GM12878 (cell line): ENCODE measurements at regions not wholly inside any gene's neighbourhood (a gene's known extent, or its start where the extent isn't known, plus 50 kb on each side); places are given as distances from the start of the nearest gene placed in this dataset.

ENCODE experiments used
- ATAC-seq: fragments of 200-7000 bp; cut with Tn5 transposase; 3 replicates; pipeline ENCODE4 v1.9.1; 2020; ENCODE audit warnings: mild to moderate bottlenecking, moderate library complexity
- BruUV-seq: library from RNA; stranded (reverse); fragments of 400-500 nt; replicated peaks from 2 replicates; lab custom pipeline; 2021; lab: Mats Ljungman, UMichigan
- CTCF ChIA-PET: fragments of 300-600 bp; sonication (Branson Sonifier 250); formaldehyde crosslinking; extraction: SDS; loops from one replicate; lab custom pipeline; 2021; ENCODE audit warnings: inconsistent platforms; lab: Yijun Ruan, JAX
- POLR2A ChIA-PET: fragments of 350-600 bp; formaldehyde crosslinking; extraction: SDS; loops from one replicate; lab custom pipeline; 2021; ENCODE audit warnings: inconsistent platforms; lab: Charles Lee
- RAD21 ChIA-PET: fragments of 300-600 bp; sonication (Branson Sonifier 250); formaldehyde crosslinking; loops from one replicate; lab custom pipeline; 2023; ENCODE audit warnings: antibody characterized with exemption; ENCODE audit not compliant: unreplicated experiment; lab: Charles Lee
- SMC1A ChIA-PET: fragments of 300-600 bp; sonication (Branson Sonifier 250); formaldehyde crosslinking; loops from one replicate; lab custom pipeline; 2023; ENCODE audit not compliant: unreplicated experiment, uncharacterized antibody; lab: Charles Lee
- DNase-seq: peaks from one replicate; pipeline ENCODE4 v3.0.0-alpha.2; 2011; ENCODE audit warnings: low read depth, low spot score
- FAIRE-seq: peaks from 3 replicates; lab custom pipeline; 2011; peaks lifted over from hg19 to GRCh38; lab: Jason Lieb, UNC
- H2AFZ ChIP-seq: 2 replicates; pipeline ENCODE4 v1.6.0; 2011; ENCODE audit warnings: low read depth, low read length, control low read depth; ENCODE audit not compliant: control insufficient read depth
- H3K27ac ChIP-seq: 2 replicates; pipeline ENCODE4 v1.5.1; 2011; ENCODE audit warnings: control low read depth; ENCODE audit not compliant: control insufficient read depth, insufficient read depth
- H3K27me3 ChIP-seq, 2 experiments: replicated peaks in 1 of 2; 2 replicates each; pipeline versions ENCODE4 v1.6.0 to v1.6.1; 2011; ENCODE audit warnings: low read length in 1 of 2; ENCODE audit not compliant: control insufficient read depth in 2 of 2, insufficient read depth in 2 of 2
- H3K36me3 ChIP-seq, 2 experiments: 2 replicates each; pipeline ENCODE4 v1.5.1; 2011; ENCODE audit warnings: low read length in 1 of 2; ENCODE audit not compliant: control insufficient read depth in 2 of 2, insufficient read depth in 2 of 2
- H3K4me1 ChIP-seq: 2 replicates; pipeline ENCODE4 v1.6.1; 2011; ENCODE audit warnings: mild to moderate bottlenecking, low read length, moderate library complexity, mixed read lengths; ENCODE audit not compliant: control insufficient read depth, insufficient read depth
- H3K4me2 ChIP-seq: 2 replicates; pipeline ENCODE4 v1.6.0; 2011; ENCODE audit warnings: control low read depth; ENCODE audit not compliant: control insufficient read depth, insufficient read depth
- H3K4me3 ChIP-seq: fragments of 200-600 bp; sonication (generic); 2 replicates; pipeline ENCODE4 v1.5.1; 2016
- H3K79me2 ChIP-seq: 2 replicates; pipeline ENCODE4 v1.6.0; 2011; ENCODE audit warnings: low read length; ENCODE audit not compliant: control insufficient read depth, insufficient read depth
- H3K9ac ChIP-seq: 2 replicates; pipeline ENCODE4 v1.8.0; 2011; ENCODE audit warnings: low read length, control low read depth, mixed read lengths; ENCODE audit not compliant: control insufficient read depth, insufficient read depth
- H3K9me3 ChIP-seq: replicated peaks from 3 replicates; pipeline ENCODE4 v1.5.1; 2011; ENCODE audit warnings: mild to moderate bottlenecking, low read length; ENCODE audit not compliant: control insufficient read depth, insufficient read depth
- H4K20me1 ChIP-seq: 2 replicates; pipeline ENCODE4 v1.6.0; 2011; ENCODE audit not compliant: control insufficient read depth, insufficient read depth
- HDGF ChIP-seq: fragments of 450-650 bp; IDR thresholded peaks from 2 replicates; pipeline ENCODE4 v1.6.1; 2016; ENCODE audit warnings: antibody characterized with exemption
- KAT2A ChIP-seq: conservative IDR thresholded peaks from 2 replicates; pipeline ENCODE4 v1.6.1; 2011; ENCODE audit warnings: low read depth, low read length; ENCODE audit not compliant: control insufficient read depth
- NBN ChIP-seq: fragments of 450-650 bp; IDR thresholded peaks from 2 replicates; pipeline ENCODE4 v1.6.1; 2016
- PAX5 ChIP-seq: IDR thresholded peaks from 2 replicates; pipeline ENCODE4 v1.6.1; 2011; ENCODE audit warnings: low read depth, low read length, borderline replicate concordance
- SUZ12 ChIP-seq: fragments of 200-600 bp; sonication (generic); IDR thresholded peaks from one replicate; pipeline ENCODE4 v1.6.1; 2018; ENCODE audit warnings: antibody characterized with exemption, mild to moderate bottlenecking; ENCODE audit not compliant: unreplicated experiment
- ZNF274 ChIP-seq: IDR thresholded peaks from one replicate; pipeline ENCODE4 v1.8.0; 2011; ENCODE audit not compliant: insufficient read length, insufficient read depth
- WGBS: methylation state at CpG from one replicate; pipeline ENCODE4 v1.1.6; 2016; ENCODE audit warnings: low lambda C conversion rate; ENCODE audit not compliant: insufficient replicate concordance, insufficient coverage; ENCODE audit errors: missing lambda C conversion rate; 5-methylcytosine and 5-hydroxymethylcytosine counted together
- in situ Hi-C: fragments of 300-500 bp; cut with MboI; formaldehyde crosslinking; loops from 9 replicates; pipeline ENCODE4 v1.14.3; 2018; ENCODE audit warnings: mixed read lengths
- intact Hi-C: fragments of 100-400 bp; cut with micrococcal nuclease; formaldehyde crosslinking; loops from one replicate; pipeline ENCODE4 v1.14.2; 2022; ENCODE audit not compliant: unreplicated experiment
- TF ChIP-seq, protein P1 (sequence below): IDR thresholded peaks from 2 replicates; pipeline ENCODE4 v1.6.1; 2012; ENCODE audit warnings: improper control_type of control experiment, low read depth, low read length; ENCODE audit not compliant: insufficient replicate concordance

- H3K4me1 ChIP-seq: peaks cover 27% of the 10 kb centered on the region
- SMC1A ChIA-PET: interaction anchor here (0.9 to 11.0 kb wide), 6 partner anchors 22 to 1003 kb away, joined by 3 to 134 read pairs (median 4); no protein-coding TSS in a partner anchor
- no peak overlapping the region for H3K9ac ChIP-seq
- no peak for TF ChIP-seq KAT2A
- no peak for TF ChIP-seq HDGF
- TF ChIP-seq, protein P1, sequence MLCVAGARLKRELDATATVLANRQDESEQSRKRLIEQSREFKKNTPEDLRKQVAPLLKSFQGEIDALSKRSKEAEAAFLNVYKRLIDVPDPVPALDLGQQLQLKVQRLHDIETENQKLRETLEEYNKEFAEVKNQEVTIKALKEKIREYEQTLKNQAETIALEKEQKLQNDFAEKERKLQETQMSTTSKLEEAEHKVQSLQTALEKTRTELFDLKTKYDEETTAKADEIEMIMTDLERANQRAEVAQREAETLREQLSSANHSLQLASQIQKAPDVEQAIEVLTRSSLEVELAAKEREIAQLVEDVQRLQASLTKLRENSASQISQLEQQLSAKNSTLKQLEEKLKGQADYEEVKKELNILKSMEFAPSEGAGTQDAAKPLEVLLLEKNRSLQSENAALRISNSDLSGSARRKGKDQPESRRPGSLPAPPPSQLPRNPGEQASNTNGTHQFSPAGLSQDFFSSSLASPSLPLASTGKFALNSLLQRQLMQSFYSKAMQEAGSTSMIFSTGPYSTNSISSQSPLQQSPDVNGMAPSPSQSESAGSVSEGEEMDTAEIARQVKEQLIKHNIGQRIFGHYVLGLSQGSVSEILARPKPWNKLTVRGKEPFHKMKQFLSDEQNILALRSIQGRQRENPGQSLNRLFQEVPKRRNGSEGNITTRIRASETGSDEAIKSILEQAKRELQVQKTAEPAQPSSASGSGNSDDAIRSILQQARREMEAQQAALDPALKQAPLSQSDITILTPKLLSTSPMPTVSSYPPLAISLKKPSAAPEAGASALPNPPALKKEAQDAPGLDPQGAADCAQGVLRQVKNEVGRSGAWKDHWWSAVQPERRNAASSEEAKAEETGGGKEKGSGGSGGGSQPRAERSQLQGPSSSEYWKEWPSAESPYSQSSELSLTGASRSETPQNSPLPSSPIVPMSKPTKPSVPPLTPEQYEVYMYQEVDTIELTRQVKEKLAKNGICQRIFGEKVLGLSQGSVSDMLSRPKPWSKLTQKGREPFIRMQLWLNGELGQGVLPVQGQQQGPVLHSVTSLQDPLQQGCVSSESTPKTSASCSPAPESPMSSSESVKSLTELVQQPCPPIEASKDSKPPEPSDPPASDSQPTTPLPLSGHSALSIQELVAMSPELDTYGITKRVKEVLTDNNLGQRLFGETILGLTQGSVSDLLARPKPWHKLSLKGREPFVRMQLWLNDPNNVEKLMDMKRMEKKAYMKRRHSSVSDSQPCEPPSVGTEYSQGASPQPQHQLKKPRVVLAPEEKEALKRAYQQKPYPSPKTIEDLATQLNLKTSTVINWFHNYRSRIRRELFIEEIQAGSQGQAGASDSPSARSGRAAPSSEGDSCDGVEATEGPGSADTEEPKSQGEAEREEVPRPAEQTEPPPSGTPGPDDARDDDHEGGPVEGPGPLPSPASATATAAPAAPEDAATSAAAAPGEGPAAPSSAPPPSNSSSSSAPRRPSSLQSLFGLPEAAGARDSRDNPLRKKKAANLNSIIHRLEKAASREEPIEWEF: no peak
- TF ChIP-seq NBN: no peak
- no peak for TF ChIP-seq SUZ12
- no peak for TF ChIP-seq ZNF274
- no peak for TF ChIP-seq PAX5
- TF ChIP-seq, all 136 proteins: peak for 0
- FAIRE-seq: no peak
- in situ Hi-C loops (no loop called here), intact Hi-C loops (no loop called here)
- H3K27me3 ChIP-seq: no peaks in the 10 kb centered on the region; a peak in 1 of 4 replicates
- no peaks in the 10 kb centered on the region for H3K9me3 ChIP-seq
- no peak overlapping the region for H3K27ac ChIP-seq
- 30% methylated on average over 3 of the region's 3 CpGs for WGBS
- ChIA-PET POLR2A (interaction anchor here (1.1 kb wide), 1 partner anchor 109 kb away, joined by 3 read pairs; no protein-coding TSS in a partner anchor), RAD21 (interaction anchor here (0.6 to 4.9 kb wide), 4 partner anchors 23 to 163 kb away, joined by 3 to 50 read pairs (median 6); no protein-coding TSS in a partner anchor), CTCF (interaction anchor here (0.8 to 4.9 kb wide), 8 partner anchors 26 to 101 kb away, joined by 3 to 31 read pairs (median 6); no protein-coding TSS in a partner anchor)
- no peaks in the 10 kb centered on the region for H3K36me3 ChIP-seq
- BruUV-seq: no TSS peak
- DNase-seq: no peak
- no peaks in the 10 kb centered on the region for H3K79me2 ChIP-seq
- no peak overlapping the region for H2AFZ ChIP-seq
- H4K20me1 ChIP-seq: no peaks in the 10 kb centered on the region
- H3K4me3 ChIP-seq: no peak overlapping the region
- ATAC-seq: peak; percentile 47
- H3K4me2 ChIP-seq: no peak overlapping the region
Measured at GRCh38 chr1:157404063-157404501, 148.2 kb downstream of the FCRL5 start.
